IMR-90 (cell line): ENCODE measurements at regions not wholly inside any gene's neighbourhood (a gene's known extent, or its start where the extent isn't known, plus 50 kb on each side); places are given as distances from the start of the nearest gene placed in this dataset.

Source experiments
- ATAC-seq: fragments of 200-7000 bp; cut with Tn5 transposase; 2 replicates; pipeline ENCODE4 v1.9.1; 2020; ENCODE audit warnings: low read depth, mild to moderate bottlenecking, moderate library complexity
- BruUV-seq: library from RNA; stranded (reverse); fragments of 400-500 nt; replicated peaks from 2 replicates; lab custom pipeline; 2021; lab: Mats Ljungman, UMichigan
- CTCF ChIA-PET: fragments of 300-600 bp; formaldehyde crosslinking; extraction: SDS; loops from one replicate; lab custom pipeline; 2021; ENCODE audit warnings: antibody characterized with exemption; lab: Yijun Ruan, JAX
- POLR2A ChIA-PET: fragments of 300-600 bp; sonication (Branson Sonifier 250); formaldehyde crosslinking; loops from one replicate; lab custom pipeline; 2022; ENCODE audit warnings: antibody characterized with exemption; ENCODE audit not compliant: unreplicated experiment; lab: Charles Lee
- DNase-seq: peaks from one replicate; pipeline ENCODE4 v3.0.0; 2013
- H2AFZ ChIP-seq: replicated peaks from 2 replicates; pipeline ENCODE3; 2013; ENCODE audit warnings: low read length, mild to moderate bottlenecking; ENCODE audit not compliant: poor library complexity
- H2AK5ac ChIP-seq: 2 replicates; pipeline ENCODE4 v1.6.1; 2013; ENCODE audit warnings: low read depth, low read length, inconsistent platforms
- H2AK9ac ChIP-seq: replicated peaks from 2 replicates; pipeline ENCODE3; 2013; ENCODE audit warnings: mild to moderate bottlenecking, low read depth, low read length, moderate library complexity; ENCODE audit not compliant: poor library complexity
- H2BK120ac ChIP-seq: 2 replicates; pipeline ENCODE4 v1.6.1; 2013; ENCODE audit warnings: low read depth, low read length, inconsistent platforms
- H2BK15ac ChIP-seq: 3 replicates; pipeline ENCODE4 v1.6.1; 2013; ENCODE audit warnings: low read depth, low read length, inconsistent platforms
- H2BK20ac ChIP-seq: 2 replicates; pipeline ENCODE4 v1.6.1; 2013; ENCODE audit warnings: low read depth, mild to moderate bottlenecking, inconsistent platforms, low read length, moderate library complexity
- H2BK5ac ChIP-seq: 2 replicates; pipeline ENCODE4 v1.6.1; 2013; ENCODE audit warnings: mild to moderate bottlenecking, low read depth, low read length, inconsistent platforms; ENCODE audit not compliant: poor library complexity, severe bottlenecking
- H3K14ac ChIP-seq: replicated peaks from 2 replicates; pipeline ENCODE4 v1.6.1; 2013; ENCODE audit warnings: low read depth, low read length, inconsistent platforms
- H3K18ac ChIP-seq: 2 replicates; pipeline ENCODE4 v1.6.1; 2013; ENCODE audit warnings: low read depth, low read length, control low read depth
- H3K23ac ChIP-seq: 2 replicates; pipeline ENCODE4 v1.6.1; 2013; ENCODE audit warnings: low read depth, low read length, inconsistent platforms
- H3K27ac ChIP-seq: 2 replicates; pipeline ENCODE4 v1.5.1; 2013; ENCODE audit warnings: mild to moderate bottlenecking, control low read depth, low read length; ENCODE audit not compliant: insufficient read depth
- H3K27me3 ChIP-seq: 2 replicates; pipeline ENCODE4 v1.6.1; 2013; ENCODE audit warnings: low read length; ENCODE audit not compliant: control insufficient read depth, insufficient read depth
- H3K36me3 ChIP-seq: 2 replicates; pipeline ENCODE4 v1.6.1; 2013; ENCODE audit warnings: low read length, mixed read lengths; ENCODE audit not compliant: control insufficient read depth, insufficient read depth
- H3K4ac ChIP-seq: 2 replicates; pipeline ENCODE4 v1.6.1; 2013; ENCODE audit warnings: low read depth, low read length, inconsistent platforms
- H3K4me1 ChIP-seq: 2 replicates; pipeline ENCODE4 v1.6.1; 2013; ENCODE audit warnings: low read length, mixed read lengths; ENCODE audit not compliant: control insufficient read depth, insufficient read depth
- H3K4me2 ChIP-seq: 2 replicates; pipeline ENCODE4 v1.6.1; 2013; ENCODE audit warnings: low read depth, mild to moderate bottlenecking, control low read depth, low read length, moderate library complexity
- H3K4me3 ChIP-seq: 2 replicates; pipeline ENCODE4 v1.5.1; 2013; ENCODE audit warnings: low read depth, mild to moderate bottlenecking, control low read depth, low read length, moderate library complexity; ENCODE audit not compliant: insufficient read depth
- H3K56ac ChIP-seq: 2 replicates; pipeline ENCODE4 v1.6.1; 2013; ENCODE audit warnings: low read length, inconsistent platforms; ENCODE audit not compliant: insufficient read depth; ENCODE audit errors: extremely low read depth
- H3K79me1 ChIP-seq, 2 experiments: 2 replicates each; pipeline ENCODE4 v1.6.1; 2013; ENCODE audit warnings: low read length in 2 of 2, inconsistent platforms in 1 of 2, low read depth in 1 of 2
- H3K9ac ChIP-seq: 2 replicates; pipeline ENCODE4 v1.6.1; 2013; ENCODE audit warnings: low read depth, low read length, control low read depth
- H3K9me1 ChIP-seq: 2 replicates; pipeline ENCODE4 v1.6.1; 2013; ENCODE audit warnings: low read length, inconsistent platforms; ENCODE audit not compliant: insufficient read depth
- H3K9me3 ChIP-seq: 2 replicates; pipeline ENCODE4 v1.6.1; 2013; ENCODE audit warnings: low read length; ENCODE audit not compliant: control insufficient read depth, insufficient read depth
- H4K20me1 ChIP-seq: 2 replicates; pipeline ENCODE4 v1.6.1; 2013; ENCODE audit warnings: low read length, inconsistent platforms; ENCODE audit not compliant: insufficient read depth
- H4K5ac ChIP-seq: 2 replicates; pipeline ENCODE4 v1.6.1; 2013; ENCODE audit warnings: mild to moderate bottlenecking, low read depth, low read length, control low read depth
- H4K8ac ChIP-seq, 2 experiments: 2 replicates each; pipeline ENCODE4 v1.6.1; 2013; ENCODE audit warnings: low read depth in 2 of 2, low read length in 2 of 2, control low read depth in 1 of 2, inconsistent platforms in 1 of 2
- H4K91ac ChIP-seq: 2 replicates; pipeline ENCODE4 v1.6.1; 2013; ENCODE audit warnings: low read depth, low read length, inconsistent platforms; ENCODE audit not compliant: insufficient read depth
- CTCF ChIP-seq: conservative IDR thresholded peaks from 2 replicates; pipeline ENCODE4 v1.5.1; 2012; ENCODE audit warnings: mild to moderate bottlenecking, low read depth, low read length, improper control_type of control experiment
- MAFK ChIP-seq: IDR thresholded peaks from 2 replicates; pipeline ENCODE4 v1.6.1; 2012; ENCODE audit warnings: low read depth, low read length, improper control_type of control experiment
- WGBS, 2 experiments: methylation state at CpG; one replicate each; pipeline versions ENCODE4 v1.1.5 to v1.1.7; 2013; ENCODE audit warnings: missing lambda C conversion rate in 2 of 2; ENCODE audit not compliant: insufficient read length in 1 of 2; ENCODE audit errors: extremely low coverage in 2 of 2; 5-methylcytosine and 5-hydroxymethylcytosine counted together
- dilution Hi-C: fragments of 300-500 bp; cut with HindIII; formaldehyde crosslinking; loops from one replicate; pipeline ENCODE4 v1.14.3; 2018; ENCODE audit warnings: low sequenced_read_pairs; ENCODE audit not compliant: unreplicated experiment
- in situ Hi-C: fragments of 300-500 bp; cut with MboI; formaldehyde crosslinking; loops from 3 replicates; pipeline ENCODE4 v1.14.3; 2019; ENCODE audit warnings: low sequenced_read_pairs, inconsistent platforms, mixed read lengths
- intact Hi-C: fragments of 100-400 bp; cut with micrococcal nuclease; formaldehyde crosslinking; loops from 2 replicates; pipeline ENCODE4 v1.10.0; 2022

GRCh38 chr10:78222096-78222790 is 188.6 kb downstream of the RPS24 start:
- no peak overlapping the region for H3K4me2 ChIP-seq
- no peak overlapping the region for H3K9ac ChIP-seq
- H2AK5ac ChIP-seq, result no peak overlapping the region
- in situ Hi-C loops, result no loop called here
- H3K9me3 ChIP-seq, result no peaks in the 10 kb centered on the region
- H2BK120ac ChIP-seq, result no peak overlapping the region
- H3K14ac ChIP-seq, result no peak overlapping the region
- no peaks in the 10 kb centered on the region for H3K79me1 ChIP-seq
- peaks cover 7% of the 10 kb centered on the region for H3K4me1 ChIP-seq
- H3K9me1 ChIP-seq, result peaks cover 12% of the 10 kb centered on the region
- WGBS, 2 experiments, result 95% methylated on average over 3 of the region's 11 CpGs; no CpG with 5 or more reads in 1 of the 2 experiments
- no peak overlapping the region for H3K4ac ChIP-seq
- no peak overlapping the region for H4K5ac ChIP-seq
- no peak overlapping the region for H2BK15ac ChIP-seq
- H3K56ac ChIP-seq, result no peak overlapping the region
- peak overlapping the region; percentile 29 for H2AK9ac ChIP-seq
- H2AFZ ChIP-seq, result no peak overlapping the region
- no peak overlapping the region for H3K23ac ChIP-seq
- intact Hi-C loops, result no loop called here
- H4K8ac ChIP-seq, result no peak overlapping the region
- no peak overlapping the region for H3K18ac ChIP-seq
- no peak overlapping the region for H2BK5ac ChIP-seq
- H3K36me3 ChIP-seq, result no peaks in the 10 kb centered on the region
- dilution Hi-C loops, result no loop called here
- H2BK20ac ChIP-seq, result no peak overlapping the region
- DNase-seq (no peak), ATAC-seq (no peak)
- no peaks in the 10 kb centered on the region for H4K20me1 ChIP-seq
- ChIA-PET POLR2A (no interaction called here), CTCF (no interaction called here)
- H3K27ac ChIP-seq, result no peak overlapping the region
- no peak overlapping the region for H3K4me3 ChIP-seq
- H4K91ac ChIP-seq, result no peak overlapping the region
- no peaks in the 10 kb centered on the region for H3K27me3 ChIP-seq
- BruUV-seq, result no TSS peak
- TF ChIP-seq MAFK (no peak), CTCF (no peak)
